ENCODE measurements at regions not wholly inside any gene's neighbourhood (a gene's known extent, or its start where the extent isn't known, plus 50 kb on each side); places are given as distances from the start of the nearest gene placed in this dataset.

GRCh38 chr9:89664010-89664409 lies 59.2 kb downstream of the GADD45G start:
- H3K36me3 ChIP-seq (ENCODE audit: control insufficient read depth, insufficient read depth, low read length): no peaks in the 10 kb centered on the region
- H3K9ac ChIP-seq (ENCODE audit: low read length): no peak overlapping the region
- H3K4me1 ChIP-seq (ENCODE audit: control insufficient read depth, insufficient read depth, low read length): peaks cover 97% of the 10 kb centered on the region
- no peaks in the 10 kb centered on the region for H3K27me3 ChIP-seq (ENCODE audit: control insufficient read depth, insufficient read depth, low read length)
- no peak overlapping the region for H3K4me3 ChIP-seq (ENCODE audit: low read length)
- H3K9me3 ChIP-seq (ENCODE audit: control insufficient read depth, low read length): no peaks in the 10 kb centered on the region

GRCh38 chr9:89664896-89665329 lies 60.1 kb downstream of the GADD45G start:
- Histone ChIP-seq H3K27me3 (ENCODE audit: control insufficient read depth, insufficient read depth, low read length) (no peaks in the 10 kb centered on the region), H3K9me3 (ENCODE audit: control insufficient read depth, low read length) (no peaks in the 10 kb centered on the region), H3K36me3 (ENCODE audit: control insufficient read depth, insufficient read depth, low read length) (no peaks in the 10 kb centered on the region), H3K4me3 (ENCODE audit: low read length) (no peak overlapping the region), H3K4me1 (ENCODE audit: control insufficient read depth, insufficient read depth, low read length) (peaks cover 95% of the 10 kb centered on the region), H3K9ac (ENCODE audit: low read length) (peak overlapping the region; percentile 38)

GRCh38 chr9:89666364-89666763 lies 61.6 kb downstream of the GADD45G start:
- H3K27me3 ChIP-seq (ENCODE audit: control insufficient read depth, insufficient read depth, low read length): no peaks in the 10 kb centered on the region
- H3K4me3 ChIP-seq (ENCODE audit: low read length): no peak overlapping the region
- H3K36me3 ChIP-seq (ENCODE audit: control insufficient read depth, insufficient read depth, low read length): no peaks in the 10 kb centered on the region
- H3K9me3 ChIP-seq (ENCODE audit: control insufficient read depth, low read length): no peaks in the 10 kb centered on the region
- peaks cover 89% of the 10 kb centered on the region for H3K4me1 ChIP-seq (ENCODE audit: control insufficient read depth, insufficient read depth, low read length)
- H3K9ac ChIP-seq (ENCODE audit: low read length): no peak overlapping the region

DNA sequence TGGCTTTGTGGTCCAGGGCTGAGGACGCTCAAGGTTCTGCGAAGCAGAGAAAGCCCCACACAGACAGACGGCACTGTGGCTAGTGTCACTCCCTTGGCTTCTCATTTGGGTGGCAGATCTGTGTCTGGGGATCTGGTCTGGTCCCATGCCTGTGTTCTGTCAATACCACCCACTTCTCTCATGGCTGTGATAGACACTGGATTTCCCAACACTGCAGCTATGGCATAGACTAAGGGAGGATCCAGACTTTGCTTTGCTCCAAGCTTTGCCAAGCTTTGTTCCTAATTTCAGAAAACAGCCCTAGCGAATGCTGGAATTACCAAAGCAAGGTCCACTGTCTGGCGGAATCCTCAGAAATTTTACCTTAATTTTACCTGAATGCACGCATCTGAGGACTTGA lies 62.1 kb downstream of the GADD45G start:
- Histone ChIP-seq H3K4me1 (ENCODE audit: control insufficient read depth, insufficient read depth, low read length) (peaks cover 83% of the 10 kb centered on the region), H3K36me3 (ENCODE audit: control insufficient read depth, insufficient read depth, low read length) (no peaks in the 10 kb centered on the region), H3K4me3 (ENCODE audit: low read length) (no peak overlapping the region), H3K27me3 (ENCODE audit: control insufficient read depth, insufficient read depth, low read length) (no peaks in the 10 kb centered on the region), H3K9me3 (ENCODE audit: control insufficient read depth, low read length) (no peaks in the 10 kb centered on the region), H3K9ac (ENCODE audit: low read length) (no peak overlapping the region)

DNA sequence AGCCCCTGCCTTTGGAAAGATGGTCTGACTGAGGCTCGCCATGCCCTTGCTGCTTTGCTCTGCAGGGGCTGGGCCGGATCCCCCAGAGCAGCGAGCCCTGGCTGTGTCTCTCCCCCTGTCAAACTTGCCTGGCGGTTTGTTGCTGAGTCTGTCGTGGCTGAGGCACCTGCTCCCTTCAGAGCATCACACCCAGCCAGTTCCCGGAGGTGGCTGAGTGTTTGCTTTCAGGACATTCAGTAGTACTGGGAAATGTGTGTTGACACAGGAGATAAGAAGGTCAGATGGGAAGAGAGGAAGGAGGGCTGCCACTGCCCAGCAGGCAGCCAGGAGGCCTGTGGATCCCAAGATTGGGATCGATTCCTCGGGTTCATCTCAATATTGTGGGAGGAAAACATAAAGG lies 62.9 kb downstream of the GADD45G start:
- peak overlapping the region; percentile 33 for H3K9ac ChIP-seq (ENCODE audit: low read length)
- H3K9me3 ChIP-seq (ENCODE audit: control insufficient read depth, low read length): no peaks in the 10 kb centered on the region
- H3K36me3 ChIP-seq (ENCODE audit: control insufficient read depth, insufficient read depth, low read length): no peaks in the 10 kb centered on the region
- H3K4me3 ChIP-seq (ENCODE audit: low read length): no peak overlapping the region
- no peaks in the 10 kb centered on the region for H3K27me3 ChIP-seq (ENCODE audit: control insufficient read depth, insufficient read depth, low read length)
- peaks cover 76% of the 10 kb centered on the region for H3K4me1 ChIP-seq (ENCODE audit: control insufficient read depth, insufficient read depth, low read length)

DNA sequence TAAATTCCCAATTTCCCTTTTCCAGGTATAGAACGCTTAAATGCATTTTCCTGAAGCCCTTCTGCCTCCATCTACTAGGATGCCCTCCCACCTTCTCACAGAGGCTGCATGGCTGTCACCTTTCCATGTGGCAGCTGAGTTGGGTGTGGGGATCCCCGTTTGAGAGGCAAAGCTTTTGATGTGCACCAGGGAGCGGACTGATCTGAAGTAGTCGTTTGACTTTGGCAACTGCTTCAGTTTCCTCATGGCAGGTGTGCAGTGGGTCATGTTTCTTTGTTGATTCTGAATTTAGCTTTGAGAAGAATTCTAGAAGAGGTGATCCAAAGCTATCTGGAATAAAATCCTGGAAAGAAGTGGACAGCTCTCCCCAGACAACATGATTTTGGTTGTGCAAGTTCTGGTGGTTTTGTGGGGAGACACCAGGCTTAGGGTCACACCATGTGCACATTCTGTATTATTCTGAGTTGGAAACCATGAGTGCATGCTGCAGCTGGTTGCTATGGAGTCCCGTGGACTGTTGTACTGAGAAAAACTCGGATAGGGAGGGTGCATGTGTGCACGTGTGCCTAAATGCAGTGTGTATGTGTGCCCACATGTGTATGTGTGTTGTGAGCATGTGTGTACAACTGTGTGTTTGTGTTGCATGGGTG lies 63.5 kb downstream of the GADD45G start:
- H3K4me1 ChIP-seq (ENCODE audit: control insufficient read depth, insufficient read depth, low read length): peaks cover 70% of the 10 kb centered on the region
- no peak overlapping the region for H3K4me3 ChIP-seq (ENCODE audit: low read length)
- H3K36me3 ChIP-seq (ENCODE audit: control insufficient read depth, insufficient read depth, low read length): no peaks in the 10 kb centered on the region
- no peaks in the 10 kb centered on the region for H3K9me3 ChIP-seq (ENCODE audit: control insufficient read depth, low read length)
- peak overlapping the region; percentile 33 for H3K9ac ChIP-seq (ENCODE audit: low read length)
- H3K27me3 ChIP-seq (ENCODE audit: control insufficient read depth, insufficient read depth, low read length): no peaks in the 10 kb centered on the region

- Histone ChIP-seq H3K9me3 (ENCODE audit: control insufficient read depth, low read length) (no peaks in the 10 kb centered on the region), H3K4me1 (ENCODE audit: control insufficient read depth, insufficient read depth, low read length) (peaks cover 64% of the 10 kb centered on the region), H3K9ac (ENCODE audit: low read length) (no peak overlapping the region), H3K4me3 (ENCODE audit: low read length) (no peak overlapping the region), H3K36me3 (ENCODE audit: control insufficient read depth, insufficient read depth, low read length) (no peaks in the 10 kb centered on the region), H3K27me3 (ENCODE audit: control insufficient read depth, insufficient read depth, low read length) (no peaks in the 10 kb centered on the region)
These were observed 64.0 kb downstream of the GADD45G start for GRCh38 chr9:89668866-89669246.

- H3K4me1 ChIP-seq (ENCODE audit: control insufficient read depth, insufficient read depth, low read length): peaks cover 60% of the 10 kb centered on the region
- H3K9me3 ChIP-seq (ENCODE audit: control insufficient read depth, low read length): no peaks in the 10 kb centered on the region
- no peak overlapping the region for H3K4me3 ChIP-seq (ENCODE audit: low read length)
- no peak overlapping the region for H3K9ac ChIP-seq (ENCODE audit: low read length)
- no peaks in the 10 kb centered on the region for H3K27me3 ChIP-seq (ENCODE audit: control insufficient read depth, insufficient read depth, low read length)
- H3K36me3 ChIP-seq (ENCODE audit: control insufficient read depth, insufficient read depth, low read length): no peaks in the 10 kb centered on the region
These were observed 64.6 kb downstream of the GADD45G start for GRCh38 chr9:89669361-89669842.

GRCh38 chr9:89670114-89670513 lies 65.3 kb downstream of the GADD45G start:
- H3K4me3 ChIP-seq (ENCODE audit: low read length): no peak overlapping the region
- no peaks in the 10 kb centered on the region for H3K36me3 ChIP-seq (ENCODE audit: control insufficient read depth, insufficient read depth, low read length)
- H3K9ac ChIP-seq (ENCODE audit: low read length): no peak overlapping the region
- H3K9me3 ChIP-seq (ENCODE audit: control insufficient read depth, low read length): no peaks in the 10 kb centered on the region
- no peaks in the 10 kb centered on the region for H3K27me3 ChIP-seq (ENCODE audit: control insufficient read depth, insufficient read depth, low read length)
- H3K4me1 ChIP-seq (ENCODE audit: control insufficient read depth, insufficient read depth, low read length): peaks cover 60% of the 10 kb centered on the region

GRCh38 chr9:89670801-89671434 lies 66.1 kb downstream of the GADD45G start:
- Histone ChIP-seq H3K4me1 (ENCODE audit: control insufficient read depth, insufficient read depth, low read length) (peaks cover 60% of the 10 kb centered on the region), H3K4me3 (ENCODE audit: low read length) (no peak overlapping the region), H3K9me3 (ENCODE audit: control insufficient read depth, low read length) (no peaks in the 10 kb centered on the region), H3K27me3 (ENCODE audit: control insufficient read depth, insufficient read depth, low read length) (no peaks in the 10 kb centered on the region), H3K9ac (ENCODE audit: low read length) (no peak overlapping the region), H3K36me3 (ENCODE audit: control insufficient read depth, insufficient read depth, low read length) (no peaks in the 10 kb centered on the region)

GRCh38 chr9:89674667-89675057 lies 69.8 kb downstream of the GADD45G start:
- no peaks in the 10 kb centered on the region for H3K9me3 ChIP-seq (ENCODE audit: control insufficient read depth, low read length)
- H3K36me3 ChIP-seq (ENCODE audit: control insufficient read depth, insufficient read depth, low read length): no peaks in the 10 kb centered on the region
- H3K27me3 ChIP-seq (ENCODE audit: control insufficient read depth, insufficient read depth, low read length): no peaks in the 10 kb centered on the region
- H3K4me3 ChIP-seq (ENCODE audit: low read length): no peak overlapping the region
- no peak overlapping the region for H3K9ac ChIP-seq (ENCODE audit: low read length)
- peaks cover 47% of the 10 kb centered on the region for H3K4me1 ChIP-seq (ENCODE audit: control insufficient read depth, insufficient read depth, low read length)

DNA sequence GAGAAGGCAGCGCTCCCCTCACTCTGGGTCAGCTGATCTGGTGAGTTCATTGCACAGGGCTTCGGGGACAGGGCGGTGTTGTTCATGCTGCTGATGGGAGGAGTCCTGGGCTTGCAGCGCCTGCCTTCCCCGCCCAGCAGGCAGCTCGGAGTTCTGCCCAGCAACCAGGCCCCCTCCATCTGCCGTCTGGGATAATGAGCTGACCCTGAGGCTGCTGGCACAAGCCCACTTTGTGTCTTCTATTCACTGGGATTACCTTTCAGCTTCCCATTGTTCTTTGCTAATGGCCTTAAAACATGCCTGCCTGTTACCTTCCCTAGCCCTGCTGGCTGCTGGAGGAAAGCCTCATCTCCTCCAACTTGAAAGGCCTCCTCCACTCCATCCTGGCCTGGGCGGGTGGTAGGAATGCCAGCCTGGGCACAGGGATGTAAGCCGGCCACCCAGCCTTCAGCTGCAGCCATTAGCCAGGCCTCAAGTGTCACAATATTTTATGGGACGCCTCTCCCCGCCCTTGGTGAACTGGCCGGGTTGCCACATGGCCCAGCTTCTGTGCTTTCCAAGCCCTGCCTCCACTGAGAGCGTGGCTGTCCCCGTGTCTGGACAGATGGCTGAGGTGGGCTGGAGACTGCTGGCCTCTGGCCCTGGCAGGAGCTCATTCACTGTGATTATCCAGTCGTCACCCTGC lies 70.4 kb downstream of the GADD45G start:
- H3K27me3 ChIP-seq (ENCODE audit: control insufficient read depth, insufficient read depth, low read length): no peaks in the 10 kb centered on the region
- no peak overlapping the region for H3K9ac ChIP-seq (ENCODE audit: low read length)
- H3K36me3 ChIP-seq (ENCODE audit: control insufficient read depth, insufficient read depth, low read length): no peaks in the 10 kb centered on the region
- H3K4me3 ChIP-seq (ENCODE audit: low read length): no peak overlapping the region
- no peaks in the 10 kb centered on the region for H3K9me3 ChIP-seq (ENCODE audit: control insufficient read depth, low read length)
- peaks cover 43% of the 10 kb centered on the region for H3K4me1 ChIP-seq (ENCODE audit: control insufficient read depth, insufficient read depth, low read length)
